ENCODE measurements at regions not wholly inside any gene's neighbourhood (a gene's known extent, or its start where the extent isn't known, plus 50 kb on each side); places are given as distances from the start of the nearest gene placed in this dataset.

DNA sequence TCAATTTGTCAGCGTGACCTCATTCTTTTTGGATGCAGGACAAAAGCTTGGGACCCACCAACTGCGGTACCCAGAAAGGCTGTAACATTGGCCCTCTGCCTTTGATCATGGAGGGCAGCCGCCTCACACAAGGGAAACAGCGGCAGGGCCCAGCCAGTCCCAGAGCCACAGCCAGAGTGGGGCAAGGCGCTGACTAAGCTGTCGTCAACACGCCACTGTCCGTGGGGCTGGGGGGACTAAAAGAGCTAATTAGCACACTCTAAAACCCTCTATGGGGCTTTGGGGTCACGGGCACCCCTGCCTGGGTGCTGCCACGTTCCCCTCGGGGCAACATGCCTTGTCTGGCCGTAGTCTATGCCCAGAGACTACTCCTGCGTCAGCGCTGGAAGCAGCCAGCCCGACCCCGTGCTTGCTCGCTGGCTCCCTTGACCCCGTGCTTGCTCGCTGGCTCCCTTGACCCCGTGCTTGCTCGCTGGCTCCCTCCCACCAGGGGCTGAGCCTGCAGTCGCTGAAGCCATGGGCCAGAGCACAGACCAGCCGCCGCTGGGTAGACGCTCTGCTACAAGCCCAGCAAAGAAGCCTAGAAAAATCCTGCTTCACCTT is 598.4 kb downstream of the MBD2 start:
- ATAC-seq: no peak
- Histone ChIP-seq H3K36me3 (no peaks in the 10 kb centered on the region), H3K4me1 (no peaks in the 10 kb centered on the region), H3K9me3 (no peaks in the 10 kb centered on the region), H3K27ac (no peak overlapping the region), H3K27me3 (no peaks in the 10 kb centered on the region), H3K4me3 (no peak overlapping the region)
- TF ChIP-seq POLR2AphosphoS5 (IDR thresholded peaks at IDR 0.05) (no peak), EP300 (IDR thresholded peaks at IDR 0.05) (no peak), POLR2A (IDR thresholded peaks at IDR 0.05) (no peak)
- TF ChIP-seq, protein P1, sequence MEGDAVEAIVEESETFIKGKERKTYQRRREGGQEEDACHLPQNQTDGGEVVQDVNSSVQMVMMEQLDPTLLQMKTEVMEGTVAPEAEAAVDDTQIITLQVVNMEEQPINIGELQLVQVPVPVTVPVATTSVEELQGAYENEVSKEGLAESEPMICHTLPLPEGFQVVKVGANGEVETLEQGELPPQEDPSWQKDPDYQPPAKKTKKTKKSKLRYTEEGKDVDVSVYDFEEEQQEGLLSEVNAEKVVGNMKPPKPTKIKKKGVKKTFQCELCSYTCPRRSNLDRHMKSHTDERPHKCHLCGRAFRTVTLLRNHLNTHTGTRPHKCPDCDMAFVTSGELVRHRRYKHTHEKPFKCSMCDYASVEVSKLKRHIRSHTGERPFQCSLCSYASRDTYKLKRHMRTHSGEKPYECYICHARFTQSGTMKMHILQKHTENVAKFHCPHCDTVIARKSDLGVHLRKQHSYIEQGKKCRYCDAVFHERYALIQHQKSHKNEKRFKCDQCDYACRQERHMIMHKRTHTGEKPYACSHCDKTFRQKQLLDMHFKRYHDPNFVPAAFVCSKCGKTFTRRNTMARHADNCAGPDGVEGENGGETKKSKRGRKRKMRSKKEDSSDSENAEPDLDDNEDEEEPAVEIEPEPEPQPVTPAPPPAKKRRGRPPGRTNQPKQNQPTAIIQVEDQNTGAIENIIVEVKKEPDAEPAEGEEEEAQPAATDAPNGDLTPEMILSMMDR (IDR thresholded peaks at IDR 0.05): no peak
- WGBS, 2 donors (ENCODE audit: low coverage in 1 of 2): 93 to 97% methylated on average over 6 to 7 of the region's 25 CpGs

DNA sequence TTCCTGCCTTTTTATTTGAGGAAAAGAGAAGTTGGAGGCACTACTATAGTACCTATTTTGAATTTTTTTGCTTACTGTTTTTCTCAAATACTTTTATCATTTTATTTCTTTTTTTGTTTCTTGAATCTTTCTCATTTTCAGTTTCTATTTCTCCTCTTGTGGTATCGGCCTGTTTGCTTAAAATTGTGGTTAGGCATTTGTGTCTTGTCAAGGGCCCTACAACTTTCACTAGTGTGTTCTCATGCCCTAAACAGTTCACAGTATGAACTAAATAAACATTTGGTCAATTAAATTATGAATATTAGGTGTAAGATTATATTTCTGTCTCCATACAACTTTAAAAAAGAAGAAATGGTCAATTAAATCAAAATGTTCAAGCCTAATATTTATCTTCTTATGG is 613.5 kb downstream of the MBD2 start:
- no peak for ATAC-seq
- H3K36me3 ChIP-seq: no peaks in the 10 kb centered on the region
- H3K27me3 ChIP-seq: no peaks in the 10 kb centered on the region
- no peaks in the 10 kb centered on the region for H3K4me1 ChIP-seq
- WGBS, 2 donors (ENCODE audit: low coverage in 1 of 2): 100% methylated on average over 1 of the region's 1 CpG; no CpG with 5 or more reads in 1 of the 2 donors
- no peak for TF ChIP-seq EP300 (IDR thresholded peaks at IDR 0.05)
- TF ChIP-seq, protein P1 (IDR thresholded peaks at IDR 0.05): no peak
- TF ChIP-seq POLR2A (IDR thresholded peaks at IDR 0.05): no peak
- TF ChIP-seq POLR2AphosphoS5 (IDR thresholded peaks at IDR 0.05): no peak
- H3K9me3 ChIP-seq: no peaks in the 10 kb centered on the region
- H3K27ac ChIP-seq: no peak overlapping the region
- H3K4me3 ChIP-seq: no peak overlapping the region

DNA sequence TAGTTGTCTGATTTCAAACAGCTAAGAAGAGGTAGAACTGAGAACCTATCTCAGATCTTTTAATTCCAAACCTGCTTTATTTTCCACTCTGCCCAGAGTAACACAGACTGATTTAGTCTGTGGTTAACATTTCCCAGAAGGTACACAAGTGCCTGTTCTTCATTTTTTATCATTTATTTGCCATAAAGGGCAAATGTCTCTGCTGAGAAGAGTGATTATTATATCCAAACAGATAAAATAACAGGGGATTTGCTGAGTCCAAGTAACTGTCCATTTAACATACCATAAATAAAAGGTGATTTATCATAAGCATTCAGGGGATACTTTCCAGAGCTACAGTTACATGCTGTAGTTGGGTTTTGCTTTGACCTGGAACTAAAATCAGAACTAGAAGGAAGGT is 617.7 kb downstream of the MBD2 start:
- no peak for ATAC-seq
- Histone ChIP-seq H3K9me3 (no peaks in the 10 kb centered on the region), H3K4me3 (no peak overlapping the region), H3K4me1 (no peaks in the 10 kb centered on the region), H3K36me3 (no peaks in the 10 kb centered on the region), H3K27ac (no peak overlapping the region), H3K27me3 (no peaks in the 10 kb centered on the region)
- no peak for TF ChIP-seq POLR2A (IDR thresholded peaks at IDR 0.05)
- TF ChIP-seq, protein P1 (IDR thresholded peaks at IDR 0.05): no peak
- TF ChIP-seq POLR2AphosphoS5 (IDR thresholded peaks at IDR 0.05): no peak
- TF ChIP-seq EP300 (IDR thresholded peaks at IDR 0.05): no peak

DNA sequence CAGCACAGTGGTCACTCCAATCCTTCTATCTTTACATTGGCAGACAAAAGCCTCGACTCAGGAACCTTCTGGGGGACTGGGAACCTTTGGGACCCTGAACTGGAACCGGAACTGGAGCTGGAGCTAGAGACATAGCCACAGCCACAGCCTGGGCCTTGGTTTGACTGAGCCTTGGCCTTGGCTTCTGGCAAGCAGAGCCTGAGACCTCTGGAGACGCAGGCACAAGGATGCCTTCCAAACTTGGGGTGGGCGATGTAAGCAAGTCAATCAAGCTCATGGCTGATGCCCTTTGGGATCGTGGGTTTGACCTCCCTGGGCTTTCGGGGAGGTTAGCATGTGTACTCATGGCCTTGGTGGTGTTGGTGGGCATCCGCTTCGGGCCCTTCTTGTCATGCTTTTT is 619.3 kb downstream of the MBD2 start:
- no peaks in the 10 kb centered on the region for H3K9me3 ChIP-seq
- H3K4me3 ChIP-seq: no peak overlapping the region
- WGBS, 2 donors (ENCODE audit: low coverage in 1 of 2): 89% methylated on average over 3 of the region's 8 CpGs; no CpG with 5 or more reads in 1 of the 2 donors
- no peaks in the 10 kb centered on the region for H3K36me3 ChIP-seq
- no peak overlapping the region for H3K27ac ChIP-seq
- H3K4me1 ChIP-seq: no peaks in the 10 kb centered on the region
- no peak for TF ChIP-seq POLR2AphosphoS5 (IDR thresholded peaks at IDR 0.05)
- H3K27me3 ChIP-seq: no peaks in the 10 kb centered on the region
- no peak for ATAC-seq

DNA sequence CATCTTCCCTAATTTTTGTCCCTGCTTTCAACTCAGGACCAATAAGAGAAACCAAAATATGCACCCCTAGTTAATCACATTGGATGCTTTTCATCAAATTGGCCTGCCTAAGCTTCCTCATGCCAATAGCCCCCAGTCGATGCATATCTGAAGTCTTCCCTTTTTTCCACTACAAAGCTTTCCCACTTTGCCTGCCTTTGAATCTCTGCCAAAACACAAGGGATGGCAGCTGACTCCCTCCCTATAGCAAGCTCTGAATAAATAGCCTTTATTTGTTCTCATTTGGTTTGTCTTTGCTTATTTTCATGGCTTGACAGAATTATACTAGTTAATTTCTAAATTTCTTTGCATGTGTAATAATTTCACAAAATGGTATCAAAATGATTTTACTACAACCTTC is 621.2 kb downstream of the MBD2 start:
- TF ChIP-seq POLR2AphosphoS5 (IDR thresholded peaks at IDR 0.05): no peak
- no peak for TF ChIP-seq POLR2A (IDR thresholded peaks at IDR 0.05)
- no peak for TF ChIP-seq EP300 (IDR thresholded peaks at IDR 0.05)
- TF ChIP-seq, protein P1 (IDR thresholded peaks at IDR 0.05): no peak
- Histone ChIP-seq H3K27me3 (no peaks in the 10 kb centered on the region), H3K27ac (no peak overlapping the region), H3K36me3 (no peaks in the 10 kb centered on the region), H3K4me1 (no peaks in the 10 kb centered on the region), H3K4me3 (no peak overlapping the region), H3K9me3 (no peaks in the 10 kb centered on the region)
- ATAC-seq: no peak
- 38 to 40% methylated on average over 1 of the region's 1 CpG for WGBS, 2 donors (ENCODE audit: low coverage in 1 of 2)
